ENCODE measurements at regions not wholly inside any gene's neighbourhood (a gene's known extent, or its start where the extent isn't known, plus 50 kb on each side); places are given as distances from the start of the nearest gene placed in this dataset.

DNA sequence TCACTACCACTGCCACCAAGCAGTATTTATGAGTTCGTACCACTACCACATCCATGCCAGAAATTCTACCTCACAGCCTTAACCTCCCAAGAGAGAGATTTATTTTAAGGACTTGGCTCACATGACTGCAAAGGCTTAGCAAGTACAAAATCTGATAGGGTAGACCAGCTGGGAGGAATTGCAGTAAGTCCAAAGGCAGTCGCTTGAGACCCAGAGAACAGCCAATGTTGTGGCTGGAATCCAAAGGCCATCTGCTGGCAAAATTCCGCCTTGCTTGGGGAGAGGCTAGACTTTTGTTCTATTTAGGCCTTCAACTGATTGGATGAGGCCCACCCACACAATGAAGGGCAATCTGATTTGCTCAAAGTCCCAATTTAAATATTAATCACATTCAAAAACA is 101.4 kb upstream of the STT3B start:
- H3K36me3 Mint-ChIP-seq (ENCODE audit: low read depth): 0 out of 2 replicates have a peak, but pooled peaks cover under 1% of the 10 kb centered on the region
- peaks cover 5% of the 10 kb centered on the region for H3K4me1 Mint-ChIP-seq (ENCODE audit: low read depth)
- DNase-seq: no peak
- no peak overlapping the region for H3K27ac Mint-ChIP-seq
- peaks cover 7% of the 10 kb centered on the region for H3K27me3 Mint-ChIP-seq (ENCODE audit: insufficient read depth)
- H3K9me3 Mint-ChIP-seq: no peaks in the 10 kb centered on the region
- no peak overlapping the region for H3K4me3 Mint-ChIP-seq
- TF ChIP-seq, protein P1, sequence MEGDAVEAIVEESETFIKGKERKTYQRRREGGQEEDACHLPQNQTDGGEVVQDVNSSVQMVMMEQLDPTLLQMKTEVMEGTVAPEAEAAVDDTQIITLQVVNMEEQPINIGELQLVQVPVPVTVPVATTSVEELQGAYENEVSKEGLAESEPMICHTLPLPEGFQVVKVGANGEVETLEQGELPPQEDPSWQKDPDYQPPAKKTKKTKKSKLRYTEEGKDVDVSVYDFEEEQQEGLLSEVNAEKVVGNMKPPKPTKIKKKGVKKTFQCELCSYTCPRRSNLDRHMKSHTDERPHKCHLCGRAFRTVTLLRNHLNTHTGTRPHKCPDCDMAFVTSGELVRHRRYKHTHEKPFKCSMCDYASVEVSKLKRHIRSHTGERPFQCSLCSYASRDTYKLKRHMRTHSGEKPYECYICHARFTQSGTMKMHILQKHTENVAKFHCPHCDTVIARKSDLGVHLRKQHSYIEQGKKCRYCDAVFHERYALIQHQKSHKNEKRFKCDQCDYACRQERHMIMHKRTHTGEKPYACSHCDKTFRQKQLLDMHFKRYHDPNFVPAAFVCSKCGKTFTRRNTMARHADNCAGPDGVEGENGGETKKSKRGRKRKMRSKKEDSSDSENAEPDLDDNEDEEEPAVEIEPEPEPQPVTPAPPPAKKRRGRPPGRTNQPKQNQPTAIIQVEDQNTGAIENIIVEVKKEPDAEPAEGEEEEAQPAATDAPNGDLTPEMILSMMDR (IDR thresholded peaks at IDR 0.05): no peak

GRCh38 chr3:31432897-31433678 is 99.6 kb upstream of the STT3B start:
- TF ChIP-seq, protein P1 (IDR thresholded peaks at IDR 0.05): no peak
- Mint-ChIP-seq H3K27me3 (ENCODE audit: insufficient read depth) (peaks cover 7% of the 10 kb centered on the region), H3K4me3 (no peak overlapping the region), H3K9me3 (peaks cover 8% of the 10 kb centered on the region), H3K36me3 (ENCODE audit: low read depth) (peaks cover 14% of the 10 kb centered on the region), H3K4me1 (ENCODE audit: low read depth) (peaks cover 5% of the 10 kb centered on the region; the same call in 1 of the 2 replicates), H3K27ac (no peak overlapping the region)
- no peak for DNase-seq

GRCh38 chr3:31433679-31433992 is 99.1 kb upstream of the STT3B start:
- no peak overlapping the region for H3K4me3 Mint-ChIP-seq
- peaks cover 14% of the 10 kb centered on the region for H3K36me3 Mint-ChIP-seq (ENCODE audit: low read depth)
- no peak overlapping the region for H3K27ac Mint-ChIP-seq
- H3K27me3 Mint-ChIP-seq (ENCODE audit: insufficient read depth): peaks cover 7% of the 10 kb centered on the region
- DNase-seq: no peak
- TF ChIP-seq, protein P1 (IDR thresholded peaks at IDR 0.05): no peak
- H3K9me3 Mint-ChIP-seq: peaks cover 8% of the 10 kb centered on the region
- peaks cover 5% of the 10 kb centered on the region; the same call in 1 of the 2 replicates for H3K4me1 Mint-ChIP-seq (ENCODE audit: low read depth)

- Mint-ChIP-seq H3K4me3 (no peak overlapping the region), H3K9me3 (peaks cover 8% of the 10 kb centered on the region), H3K27ac (no peak overlapping the region), H3K27me3 (ENCODE audit: insufficient read depth) (peaks cover 7% of the 10 kb centered on the region), H3K36me3 (ENCODE audit: low read depth) (peaks cover 14% of the 10 kb centered on the region), H3K4me1 (ENCODE audit: low read depth) (peaks cover 8% of the 10 kb centered on the region)
- TF ChIP-seq, protein P1 (IDR thresholded peaks at IDR 0.05): no peak
- DNase-seq: no peak
Measured at GRCh38 chr3:31434819-31435218, 97.9 kb upstream of the STT3B start.

DNA sequence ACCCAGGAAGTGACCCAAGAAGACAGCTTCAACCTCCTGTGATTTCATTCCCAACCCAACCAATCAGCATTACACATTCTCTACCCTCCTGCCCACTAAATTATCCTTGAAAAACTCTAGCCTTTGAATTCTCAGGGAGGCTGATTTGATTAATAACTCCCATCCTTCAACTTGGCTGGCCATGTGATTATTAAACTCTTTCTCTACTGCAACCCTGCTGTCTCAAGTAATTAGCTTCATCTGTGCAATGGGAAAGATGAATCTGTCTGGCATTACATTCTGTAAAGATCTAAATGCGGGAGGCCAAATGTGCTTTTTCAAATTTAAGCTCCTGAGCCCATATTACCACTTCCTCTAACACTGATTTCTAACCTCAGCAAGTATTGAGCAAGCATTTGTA is 95.9 kb upstream of the STT3B start:
- peaks cover 14% of the 10 kb centered on the region for H3K36me3 Mint-ChIP-seq (ENCODE audit: low read depth)
- H3K27me3 Mint-ChIP-seq (ENCODE audit: insufficient read depth): peaks cover 7% of the 10 kb centered on the region
- H3K4me3 Mint-ChIP-seq: no peak overlapping the region
- H3K9me3 Mint-ChIP-seq: peaks cover 8% of the 10 kb centered on the region
- no peak for DNase-seq
- H3K4me1 Mint-ChIP-seq (ENCODE audit: low read depth): peaks cover 16% of the 10 kb centered on the region
- H3K27ac Mint-ChIP-seq: no peak overlapping the region
- TF ChIP-seq, protein P1 (IDR thresholded peaks at IDR 0.05): no peak
